C4-2B (cell line): ENCODE measurements at regions not wholly inside any gene's neighbourhood (a gene's known extent, or its start where the extent isn't known, plus 50 kb on each side); places are given as distances from the start of the nearest gene placed in this dataset.
A peak's percentile ranks its signal among the peaks of the same experiment; 100 is the strongest.

ENCODE experiments used
- H3K27ac ChIP-seq: fragments of 450-650 bp; 2 replicates; pipeline ENCODE4 v1.5.1; 2017
- ZFX ChIP-seq: fragments of 450-650 bp; IDR thresholded peaks from 2 replicates; pipeline ENCODE4 v1.6.1; 2017
- TF ChIP-seq, protein P1 (sequence below): fragments of 450-650 bp; conservative IDR thresholded peaks from 2 replicates; pipeline ENCODE4 v1.5.1; 2017; ENCODE audit warnings: mild to moderate bottlenecking

DNA sequence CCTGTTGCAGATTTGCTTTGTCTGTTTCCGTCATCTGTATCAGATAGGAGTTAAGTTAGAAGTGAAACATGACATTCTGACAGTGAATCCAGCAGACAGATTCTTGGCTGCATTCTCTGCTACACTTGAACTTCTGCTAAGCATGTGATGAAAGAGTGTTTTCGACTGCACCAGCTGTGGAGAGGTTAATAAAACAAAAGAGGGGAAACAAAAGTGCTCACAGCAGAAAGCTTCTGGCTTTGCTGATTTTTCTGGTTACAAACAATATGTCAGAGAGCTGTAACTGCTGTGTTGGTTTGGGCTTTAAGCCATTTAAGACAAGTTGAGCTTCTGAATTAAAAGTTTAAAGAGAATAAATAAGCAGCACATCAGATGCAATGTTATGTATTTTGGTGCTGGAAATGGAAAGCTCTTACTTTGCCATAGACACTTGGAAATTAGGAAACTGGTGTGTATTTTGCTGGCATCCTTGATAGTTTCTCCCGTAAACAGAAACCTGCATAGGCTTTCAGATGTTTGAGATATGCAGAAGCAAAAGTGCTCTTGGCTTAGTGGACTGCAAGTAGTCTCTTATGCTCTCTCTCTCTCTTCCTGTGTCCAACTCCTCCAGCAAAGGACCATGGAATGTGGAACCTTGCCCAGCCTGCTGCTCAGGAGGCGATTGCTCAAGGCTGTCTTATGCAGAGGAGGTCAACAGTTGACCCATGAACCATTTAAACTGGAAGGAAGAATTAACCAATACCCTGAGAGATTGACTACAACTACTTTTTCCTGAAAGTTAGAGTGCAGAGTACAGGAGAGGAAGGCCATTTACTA is 104.9 kb downstream of the RPS12 start:
- no peak for TF ChIP-seq ZFX
- TF ChIP-seq, protein P1, sequence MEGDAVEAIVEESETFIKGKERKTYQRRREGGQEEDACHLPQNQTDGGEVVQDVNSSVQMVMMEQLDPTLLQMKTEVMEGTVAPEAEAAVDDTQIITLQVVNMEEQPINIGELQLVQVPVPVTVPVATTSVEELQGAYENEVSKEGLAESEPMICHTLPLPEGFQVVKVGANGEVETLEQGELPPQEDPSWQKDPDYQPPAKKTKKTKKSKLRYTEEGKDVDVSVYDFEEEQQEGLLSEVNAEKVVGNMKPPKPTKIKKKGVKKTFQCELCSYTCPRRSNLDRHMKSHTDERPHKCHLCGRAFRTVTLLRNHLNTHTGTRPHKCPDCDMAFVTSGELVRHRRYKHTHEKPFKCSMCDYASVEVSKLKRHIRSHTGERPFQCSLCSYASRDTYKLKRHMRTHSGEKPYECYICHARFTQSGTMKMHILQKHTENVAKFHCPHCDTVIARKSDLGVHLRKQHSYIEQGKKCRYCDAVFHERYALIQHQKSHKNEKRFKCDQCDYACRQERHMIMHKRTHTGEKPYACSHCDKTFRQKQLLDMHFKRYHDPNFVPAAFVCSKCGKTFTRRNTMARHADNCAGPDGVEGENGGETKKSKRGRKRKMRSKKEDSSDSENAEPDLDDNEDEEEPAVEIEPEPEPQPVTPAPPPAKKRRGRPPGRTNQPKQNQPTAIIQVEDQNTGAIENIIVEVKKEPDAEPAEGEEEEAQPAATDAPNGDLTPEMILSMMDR, result no peak
- H3K27ac ChIP-seq, result no peak overlapping the region

DNA sequence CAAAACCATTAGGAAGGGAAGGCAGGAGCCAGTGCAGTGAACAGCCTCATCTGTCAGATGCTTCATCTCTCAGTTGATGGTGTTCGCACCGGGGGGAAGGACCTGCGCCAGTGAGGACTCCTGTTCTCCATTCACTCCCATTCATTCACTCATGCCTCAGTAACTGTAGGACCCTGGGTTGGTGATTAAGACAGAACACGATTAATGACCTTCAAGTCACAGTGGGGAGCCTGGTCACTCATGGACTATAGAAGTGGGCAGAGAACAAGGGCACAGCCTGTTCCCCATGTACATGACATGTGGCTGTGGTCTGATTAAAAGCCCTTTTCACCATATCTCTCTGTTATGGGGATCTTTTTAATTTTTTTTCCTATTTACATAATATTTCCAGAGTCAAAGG is 113.3 kb downstream of the RPS12 start:
- TF ChIP-seq ZFX, result no peak
- TF ChIP-seq, protein P1, result no peak
- H3K27ac ChIP-seq, result no peak overlapping the region

DNA sequence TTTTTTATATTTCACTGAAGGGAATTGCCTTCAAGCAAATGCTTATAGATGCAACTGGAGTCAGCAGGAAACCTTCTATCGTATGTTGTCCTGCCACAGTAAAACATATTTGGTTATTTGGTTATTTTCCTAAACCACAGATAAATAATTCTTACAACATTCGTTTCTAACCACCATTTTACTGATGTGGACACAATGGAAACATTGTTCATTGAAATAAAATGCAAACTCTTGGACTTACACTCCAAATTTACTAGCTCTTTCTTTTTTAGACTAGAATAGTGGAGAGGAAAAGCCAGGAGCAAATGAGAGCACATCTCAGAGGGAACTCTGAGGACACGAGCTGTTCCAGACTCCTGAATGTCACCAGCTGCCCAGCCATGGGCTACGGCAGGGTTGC is 114.8 kb downstream of the RPS12 start:
- no peak overlapping the region for H3K27ac ChIP-seq
- TF ChIP-seq, protein P1, result no peak
- no peak for TF ChIP-seq ZFX

DNA sequence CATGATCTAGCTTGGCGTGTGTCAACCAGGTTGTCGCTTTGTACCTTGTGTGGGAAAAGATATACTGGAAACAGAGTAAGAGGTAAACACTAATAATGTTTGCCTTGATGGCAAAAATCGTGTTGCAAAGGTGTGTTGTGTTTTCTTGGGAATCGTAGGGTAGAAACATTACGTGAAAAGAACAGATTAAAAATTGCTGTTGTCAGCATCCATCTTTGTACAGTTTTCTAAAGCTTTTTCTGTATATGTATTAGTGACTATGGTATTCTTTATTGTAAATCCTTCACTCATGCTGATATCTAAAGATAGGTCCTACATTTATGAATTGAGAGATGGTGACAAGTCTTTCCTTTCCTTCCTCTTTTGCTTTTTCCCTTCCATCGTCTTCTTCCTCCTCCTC is 116.9 kb downstream of the RPS12 start:
- H3K27ac ChIP-seq, result no peak overlapping the region
- no peak for TF ChIP-seq ZFX
- TF ChIP-seq, protein P1, result no peak

DNA sequence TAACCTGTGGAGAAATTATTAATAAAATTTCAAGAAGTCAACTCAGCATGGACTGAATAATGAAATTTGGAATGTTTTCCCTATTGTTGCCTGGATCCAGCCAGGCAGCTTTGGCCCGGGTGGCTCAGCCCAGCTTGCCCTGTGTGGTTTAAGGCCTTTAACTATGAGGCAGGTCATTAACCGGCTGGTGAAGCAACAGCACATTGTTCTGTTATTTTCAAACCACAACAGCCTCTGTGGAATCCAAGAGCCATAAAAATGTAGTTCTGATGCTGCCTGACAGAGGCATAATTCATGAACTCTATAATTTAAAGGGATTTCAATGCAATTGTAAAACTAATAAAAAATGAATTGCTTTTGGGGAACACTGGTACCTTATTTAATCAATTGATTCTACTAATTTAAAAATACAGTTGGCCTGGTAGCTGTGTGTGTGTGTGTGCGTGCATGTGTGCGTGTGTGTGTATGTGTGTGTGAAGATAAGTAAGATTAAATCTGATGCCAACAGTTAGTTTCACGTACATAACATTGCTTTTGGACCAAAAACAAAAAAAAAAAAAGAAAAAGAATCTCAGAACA is 117.7 kb downstream of the RPS12 start:
- H3K27ac ChIP-seq, result peak overlapping the region; percentile 75
- TF ChIP-seq ZFX, result no peak
- TF ChIP-seq, protein P1, result no peak

DNA sequence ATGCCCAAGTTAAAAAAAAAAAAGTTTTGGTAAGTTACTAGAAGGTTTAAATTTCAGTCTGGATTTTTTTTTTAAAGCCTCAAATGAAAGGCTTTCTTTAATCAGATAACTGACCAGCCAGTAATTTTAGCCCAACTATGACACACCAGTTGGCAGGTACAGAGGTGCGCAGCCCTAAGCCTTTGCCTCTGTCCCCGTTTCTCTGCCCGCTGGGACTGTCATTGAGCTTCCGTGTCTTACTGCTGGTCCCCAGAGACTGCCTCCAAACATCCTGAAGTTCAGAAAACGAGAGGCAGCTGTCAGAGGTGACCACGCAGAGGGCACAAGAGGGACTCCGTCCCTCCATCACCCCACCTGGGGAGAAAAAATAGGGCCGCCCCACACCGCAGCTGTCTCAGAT is 118.2 kb downstream of the RPS12 start:
- peak overlapping the region; percentile 75 for H3K27ac ChIP-seq
- TF ChIP-seq, protein P1, result no peak

DNA sequence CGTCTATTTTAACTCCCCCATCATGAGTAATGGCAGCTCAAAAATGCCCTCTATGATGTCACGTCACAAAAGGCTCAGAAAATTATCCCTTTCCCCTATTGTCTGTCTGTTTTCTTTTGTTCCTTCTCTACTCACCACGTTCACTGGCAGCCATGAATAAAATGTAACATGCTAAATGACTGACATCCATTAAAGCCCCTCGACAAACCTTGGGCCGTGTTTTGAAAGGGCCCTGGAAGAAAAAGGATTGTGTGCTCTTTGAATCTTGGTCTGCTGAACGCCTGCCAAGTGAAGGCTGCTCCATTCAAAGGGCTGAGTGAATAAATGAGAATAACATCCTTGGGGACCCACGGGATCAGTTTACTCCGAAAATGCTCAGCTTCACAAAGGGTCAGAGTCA is 118.7 kb downstream of the RPS12 start:
- H3K27ac ChIP-seq, result peak overlapping the region; percentile 75
- no peak for TF ChIP-seq ZFX
- TF ChIP-seq, protein P1, result no peak
